HG03095 (cell line): ENCODE measurements at regions not wholly inside any gene's neighbourhood (a gene's known extent, or its start where the extent isn't known, plus 50 kb on each side); places are given as distances from the start of the nearest gene placed in this dataset.
"Not testable (repeated sequence)": the region's sequence is repeated elsewhere in the genome, so short reads cannot be mapped to it uniquely, and the experiment has no call there.

Experiments used
- ATAC-seq: cut with Tn5 transposase; IDR thresholded peaks from one replicate; pipeline ENCODE4 v1.9.1; 2021; ENCODE audit warnings: moderate library complexity; ENCODE audit not compliant: unreplicated experiment

GRCh38 chr11:23729088-23729487 lies 767.8 kb upstream of the LUZP2 start:
- no peak for ATAC-seq

DNA sequence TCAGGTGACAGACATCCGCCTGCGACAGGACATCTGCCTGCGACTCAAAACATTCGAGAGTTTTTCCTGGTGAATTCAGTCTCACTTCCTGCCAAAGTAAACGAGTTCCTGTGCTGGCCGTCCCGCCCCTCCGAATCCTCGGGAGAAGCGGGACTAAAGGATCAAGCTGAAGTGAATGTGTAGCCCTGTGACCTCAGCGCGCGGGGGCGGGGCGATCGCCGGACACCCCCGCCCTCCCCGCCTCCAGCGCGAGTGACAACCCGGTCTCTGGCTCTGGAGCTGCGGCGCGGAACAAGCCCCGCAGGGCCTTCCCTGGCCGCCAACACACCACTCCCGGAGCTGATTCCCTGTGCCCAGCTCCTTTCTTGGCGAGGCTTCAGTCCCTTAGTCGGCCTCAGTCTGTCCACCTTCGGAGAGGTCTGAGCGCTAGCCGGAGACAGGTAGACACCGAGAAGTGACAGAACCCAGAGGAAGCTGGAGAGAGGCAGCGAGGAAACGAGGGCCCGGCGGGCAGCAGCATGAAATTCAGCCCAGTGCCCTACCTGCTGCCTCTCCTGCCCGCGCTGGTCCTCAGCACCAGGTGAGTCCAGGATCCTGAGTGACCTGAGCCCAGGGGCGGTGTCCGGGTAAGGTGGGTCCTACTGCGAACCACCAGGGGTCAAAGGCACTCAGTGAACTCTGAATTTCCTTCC lies 766.4 kb upstream of the LUZP2 start:
- ATAC-seq: no peak

- ATAC-seq: no peak
Measured at GRCh38 chr11:23732026-23732425, 764.8 kb upstream of the LUZP2 start.

DNA sequence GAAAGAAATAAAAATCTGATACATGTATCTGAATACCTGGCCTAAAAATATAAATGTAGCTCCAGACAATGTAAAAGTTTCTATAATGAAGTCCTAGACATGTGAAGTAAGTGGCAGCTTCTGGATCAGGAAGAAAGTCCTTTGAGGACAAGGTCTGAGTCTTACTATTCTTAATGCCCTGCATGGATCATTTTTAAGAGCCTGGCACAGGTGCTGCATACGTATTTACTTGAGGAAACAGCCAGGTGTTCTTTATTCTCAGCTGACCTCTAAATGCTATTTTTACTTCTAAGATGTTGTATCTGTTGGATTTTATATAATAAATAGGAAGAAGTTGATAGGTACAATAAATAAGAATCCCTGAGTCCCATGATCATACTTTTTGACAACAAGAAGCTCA lies 750.0 kb upstream of the LUZP2 start:
- ATAC-seq: no peak

DNA sequence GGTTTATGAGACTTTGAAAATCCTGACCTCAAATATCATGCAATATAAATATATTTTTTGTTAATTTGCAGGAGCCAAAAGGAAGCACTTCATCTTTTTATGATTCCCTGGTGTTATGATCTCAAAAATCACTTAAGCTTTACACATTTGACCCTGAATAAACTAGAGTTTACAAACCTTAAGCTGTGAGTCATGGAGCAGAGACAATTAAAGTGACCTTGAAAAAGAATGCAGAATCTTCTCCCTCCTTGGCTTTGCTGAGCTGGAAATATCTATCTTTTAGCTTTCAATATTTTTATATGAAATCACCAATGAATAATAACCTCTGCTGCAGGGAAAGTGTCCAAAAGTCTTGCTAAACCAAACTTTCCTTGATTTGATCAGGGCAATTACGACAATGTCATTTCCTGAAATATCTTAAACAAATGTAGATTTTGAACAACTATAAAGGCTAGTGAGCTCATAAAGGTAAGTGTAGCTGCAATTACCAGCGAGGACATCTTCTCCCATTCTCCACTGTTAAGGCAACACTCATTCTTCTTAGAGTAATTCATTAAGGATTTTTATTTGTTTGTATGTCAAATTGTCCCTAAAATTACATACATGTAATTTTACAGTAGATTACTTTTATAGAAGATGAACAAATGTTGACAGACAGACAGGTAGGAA lies 747.0 kb upstream of the LUZP2 start:
- no peak for ATAC-seq

- ATAC-seq: no peak
Measured at GRCh38 chr11:23751280-23751679, 745.6 kb upstream of the LUZP2 start.

GRCh38 chr11:23755076-23755475 lies 741.8 kb upstream of the LUZP2 start:
- no peak for ATAC-seq

DNA sequence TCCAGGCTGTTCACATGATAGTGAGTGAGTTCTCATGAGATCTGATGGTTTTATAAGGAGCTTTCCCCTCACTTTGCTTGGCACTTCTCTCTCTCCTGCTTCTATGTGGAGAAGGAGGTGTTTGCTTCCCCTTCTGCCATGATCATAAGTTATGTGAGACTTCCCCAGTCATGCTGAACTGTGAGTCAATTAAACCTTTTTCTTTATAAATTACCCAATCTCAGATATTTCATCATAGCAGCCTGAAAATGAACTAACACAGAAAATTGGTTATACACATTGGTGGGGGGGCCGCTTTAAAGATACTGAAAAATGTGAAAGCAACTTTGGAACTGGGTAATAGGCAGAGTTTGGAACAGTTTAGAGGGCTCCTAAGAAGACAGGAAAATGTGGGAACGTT lies 741.1 kb upstream of the LUZP2 start:
- no peak for ATAC-seq

- ATAC-seq: no peak
Measured at GRCh38 chr11:23759489-23759888, 737.4 kb upstream of the LUZP2 start.

DNA sequence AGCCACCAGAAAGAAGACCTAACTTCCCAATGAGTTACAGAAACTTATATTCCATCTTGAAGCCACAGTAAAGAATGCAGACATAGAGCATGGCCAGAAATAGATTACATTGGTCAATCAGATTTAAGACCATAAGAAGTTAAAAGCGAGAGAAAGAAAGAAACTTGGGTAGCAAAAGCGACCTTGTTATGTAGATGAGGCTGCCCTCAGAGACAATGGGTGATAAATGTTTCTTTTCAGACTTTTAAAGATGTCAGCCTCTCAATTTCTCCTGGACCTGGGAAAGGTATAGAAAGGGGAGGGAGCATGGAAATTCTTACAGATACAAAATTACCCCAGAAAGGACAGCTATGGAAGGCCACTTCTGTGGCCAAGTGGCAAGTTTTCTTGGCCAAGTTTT lies 732.6 kb upstream of the LUZP2 start:
- no peak for ATAC-seq

DNA sequence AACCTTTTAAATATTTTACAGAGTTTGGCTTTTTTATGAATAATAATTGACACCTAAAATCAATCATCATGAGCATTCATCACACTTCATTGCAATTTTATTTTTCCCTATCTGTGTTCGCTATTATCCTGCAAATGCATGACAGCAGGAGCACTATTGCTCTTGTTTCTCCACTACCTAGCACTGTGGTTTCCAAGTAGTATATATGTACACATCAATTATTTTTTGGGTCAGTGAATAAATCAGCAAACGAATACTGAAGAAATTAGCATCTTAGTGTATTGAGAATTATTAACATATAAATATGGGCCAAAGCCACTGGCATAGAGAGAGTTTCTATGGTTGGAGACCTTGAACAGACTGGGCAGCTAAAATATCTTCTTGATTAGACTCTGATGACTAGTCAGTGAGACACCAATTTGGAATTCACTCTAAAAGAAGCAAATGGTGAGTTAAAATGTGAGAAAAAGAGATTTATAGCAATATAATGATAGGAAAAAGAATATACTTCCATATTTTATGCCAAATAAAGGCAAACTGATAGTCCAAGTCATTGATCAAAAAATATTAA lies 731.1 kb upstream of the LUZP2 start:
- ATAC-seq: no peak

GRCh38 chr11:23767576-23767975 lies 729.3 kb upstream of the LUZP2 start:
- ATAC-seq: no peak

GRCh38 chr11:23769214-23769613 lies 727.6 kb upstream of the LUZP2 start:
- ATAC-seq: no peak

DNA sequence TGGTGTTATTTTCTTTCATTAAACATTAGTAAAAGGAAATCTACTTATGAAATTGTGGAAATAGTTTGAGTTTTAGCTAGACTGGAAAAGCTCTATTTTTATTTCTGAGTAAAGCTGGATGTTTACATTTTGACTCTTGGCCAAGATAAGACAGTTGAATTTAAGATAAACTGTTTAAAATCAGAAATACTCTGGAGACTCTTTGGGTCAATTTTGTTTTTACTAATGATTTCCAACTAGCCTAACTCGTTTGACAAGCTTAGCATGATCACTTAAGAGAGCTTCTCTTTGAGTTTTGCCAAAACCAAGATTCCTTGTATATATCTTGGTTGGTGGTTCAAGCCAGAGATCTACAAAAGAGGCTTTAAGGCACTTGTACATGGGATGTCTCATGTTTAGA lies 724.8 kb upstream of the LUZP2 start:
- no peak for ATAC-seq

- no peak for ATAC-seq
Measured at GRCh38 chr11:23778971-23779370, 717.9 kb upstream of the LUZP2 start.

DNA sequence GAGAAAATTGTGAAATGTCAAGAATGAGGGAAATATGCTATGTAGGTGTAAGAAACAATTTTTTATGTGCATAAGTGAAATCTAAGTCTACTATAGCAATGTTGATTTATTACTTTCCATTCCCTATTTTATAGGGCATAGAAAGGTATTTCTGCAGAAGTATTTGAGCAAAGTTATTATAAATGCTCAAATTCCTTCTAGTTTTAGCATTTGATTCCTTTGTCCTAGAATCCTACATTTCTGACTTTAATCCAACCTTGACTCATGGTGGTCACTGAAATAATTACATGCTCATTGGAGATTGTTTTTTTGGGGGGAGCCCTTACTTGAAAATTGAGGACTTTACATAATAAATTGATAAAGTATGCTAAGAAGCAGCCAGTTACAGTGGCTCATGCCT lies 716.6 kb upstream of the LUZP2 start:
- no peak for ATAC-seq

- ATAC-seq: no peak
Measured at GRCh38 chr11:23781803-23782560, 714.9 kb upstream of the LUZP2 start.

DNA sequence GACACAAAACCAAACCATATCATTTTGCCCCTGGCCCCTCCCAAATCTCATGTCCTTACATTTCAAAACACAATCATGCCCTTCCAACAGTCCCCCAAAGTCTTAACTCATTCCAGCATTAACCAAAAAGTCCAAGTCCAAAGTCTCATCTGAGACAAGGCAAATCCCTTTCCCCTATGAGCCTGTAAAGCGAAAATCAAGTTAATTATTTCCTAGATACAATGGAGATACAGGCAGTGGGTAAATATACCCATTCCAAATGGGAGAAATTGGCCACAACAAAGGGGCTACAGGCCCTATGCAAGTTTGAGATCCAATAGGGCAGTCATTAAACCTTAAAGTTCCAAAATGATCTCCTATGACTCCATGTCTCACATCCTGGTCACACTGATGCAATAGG lies 709.9 kb upstream of the LUZP2 start:
- not testable (repeated sequence) for ATAC-seq

DNA sequence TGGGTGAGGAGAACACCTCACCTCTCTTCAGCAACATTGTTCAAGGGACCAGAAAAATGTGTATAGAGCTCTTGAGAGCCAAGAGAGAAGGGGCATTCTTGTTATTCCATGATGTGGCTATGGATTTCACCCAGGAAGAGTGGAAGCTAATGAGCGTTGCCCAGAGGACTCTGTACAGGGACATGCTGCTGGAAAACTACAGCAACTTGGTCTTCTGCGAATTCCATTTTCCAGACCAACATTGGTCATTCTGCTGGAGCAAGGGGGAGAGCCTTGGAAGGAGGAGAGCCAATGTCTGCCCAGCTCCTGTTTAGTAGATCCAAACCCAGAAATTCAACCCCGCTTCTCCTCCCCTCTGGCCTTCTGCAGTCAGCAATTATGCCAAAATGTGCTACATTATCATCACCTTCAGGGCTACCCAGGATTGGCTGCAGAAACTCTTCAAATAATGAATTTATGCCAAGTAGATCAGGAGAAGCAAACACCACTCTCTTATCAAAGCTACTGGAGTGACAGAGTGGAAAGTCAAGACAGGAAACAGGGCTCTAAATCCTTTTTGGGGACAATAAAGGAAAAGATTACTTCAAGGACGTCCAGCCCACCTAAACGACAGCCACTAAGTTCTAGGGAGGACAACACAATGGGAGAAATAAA lies 707.5 kb upstream of the LUZP2 start:
- no peak for ATAC-seq

DNA sequence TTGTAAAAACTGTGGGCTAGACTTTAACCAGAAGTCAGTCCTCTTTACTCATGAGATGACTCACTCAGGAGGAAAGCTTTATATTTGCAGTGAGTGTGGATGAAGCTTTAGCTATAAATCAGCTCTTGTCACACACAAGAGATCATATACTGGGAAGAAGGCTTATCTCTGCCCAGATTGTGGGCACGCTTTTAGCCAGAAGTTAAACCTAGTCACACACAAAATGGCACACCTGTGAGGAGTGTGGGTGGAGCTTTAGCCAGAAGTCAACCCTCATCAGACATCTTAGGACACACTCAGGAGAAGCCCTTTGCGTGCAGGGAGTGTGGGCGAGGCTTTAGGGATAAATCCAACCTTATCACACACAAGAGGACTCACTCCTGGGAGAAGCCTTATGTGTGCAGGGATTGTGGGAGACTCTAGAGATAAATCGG lies 706.9 kb upstream of the LUZP2 start:
- ATAC-seq: no peak
